ENCODE measurements at regions not wholly inside any gene's neighbourhood (a gene's known extent, or its start where the extent isn't known, plus 50 kb on each side); places are given as distances from the start of the nearest gene placed in this dataset.

DNA sequence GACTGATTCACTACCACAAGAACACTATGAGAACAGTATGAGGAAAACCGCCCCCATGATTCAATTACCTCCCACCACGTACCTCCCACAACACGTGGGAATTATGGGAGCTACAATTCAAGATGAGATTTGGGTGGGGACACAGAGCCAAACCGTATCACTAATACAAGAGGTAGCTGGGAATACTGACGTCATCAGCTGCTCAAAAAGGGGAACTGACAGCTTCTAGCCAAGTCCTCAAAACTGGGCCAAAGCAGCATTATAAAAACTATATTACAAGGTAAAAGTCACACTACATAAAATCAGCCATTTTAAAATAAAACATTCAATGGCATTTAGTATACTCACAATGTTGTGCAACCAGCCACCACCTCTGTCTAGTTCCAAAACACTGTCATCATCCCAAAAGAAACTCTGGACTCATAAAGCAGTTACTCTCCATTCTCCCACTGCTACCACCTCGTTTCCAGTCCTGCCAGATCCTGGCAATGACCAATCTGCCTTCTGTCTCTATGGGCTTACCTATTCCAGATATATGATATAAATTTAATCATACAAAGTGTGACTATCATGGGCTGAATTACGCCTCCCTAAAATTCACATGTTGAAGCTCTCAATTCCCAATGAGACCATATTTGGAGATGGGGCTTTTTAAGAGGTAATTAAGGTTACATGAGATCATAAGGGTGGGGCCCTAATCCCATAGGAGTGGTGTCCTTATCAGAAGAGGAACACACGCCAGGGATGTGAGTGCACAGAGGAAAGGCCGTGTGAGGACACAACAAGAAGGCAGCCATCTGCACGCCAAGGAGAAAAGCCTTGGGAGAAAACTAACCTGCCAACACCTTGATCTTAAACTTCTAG, 192.1 kb downstream of the SETD4 start:
- no peaks in the 10 kb centered on the region for H3K4me1 ChIP-seq
- H3K4me3 ChIP-seq = no peak overlapping the region
- WGBS = 72% methylated on average over 10 of the region's 10 CpGs
- H3K9me3 ChIP-seq = no peaks in the 10 kb centered on the region
- DNase-seq (ENCODE audit: low spot score in 2 of 2) = no peak
- H3K27ac ChIP-seq = no peak overlapping the region
- no peak for TF ChIP-seq EP300 (IDR thresholded peaks at IDR 0.05)
- no peak for TF ChIP-seq POLR2A (IDR thresholded peaks at IDR 0.05)
- TF ChIP-seq, protein P1, sequence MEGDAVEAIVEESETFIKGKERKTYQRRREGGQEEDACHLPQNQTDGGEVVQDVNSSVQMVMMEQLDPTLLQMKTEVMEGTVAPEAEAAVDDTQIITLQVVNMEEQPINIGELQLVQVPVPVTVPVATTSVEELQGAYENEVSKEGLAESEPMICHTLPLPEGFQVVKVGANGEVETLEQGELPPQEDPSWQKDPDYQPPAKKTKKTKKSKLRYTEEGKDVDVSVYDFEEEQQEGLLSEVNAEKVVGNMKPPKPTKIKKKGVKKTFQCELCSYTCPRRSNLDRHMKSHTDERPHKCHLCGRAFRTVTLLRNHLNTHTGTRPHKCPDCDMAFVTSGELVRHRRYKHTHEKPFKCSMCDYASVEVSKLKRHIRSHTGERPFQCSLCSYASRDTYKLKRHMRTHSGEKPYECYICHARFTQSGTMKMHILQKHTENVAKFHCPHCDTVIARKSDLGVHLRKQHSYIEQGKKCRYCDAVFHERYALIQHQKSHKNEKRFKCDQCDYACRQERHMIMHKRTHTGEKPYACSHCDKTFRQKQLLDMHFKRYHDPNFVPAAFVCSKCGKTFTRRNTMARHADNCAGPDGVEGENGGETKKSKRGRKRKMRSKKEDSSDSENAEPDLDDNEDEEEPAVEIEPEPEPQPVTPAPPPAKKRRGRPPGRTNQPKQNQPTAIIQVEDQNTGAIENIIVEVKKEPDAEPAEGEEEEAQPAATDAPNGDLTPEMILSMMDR (IDR thresholded peaks at IDR 0.05) = no peak
- TF ChIP-seq POLR2AphosphoS5 (IDR thresholded peaks at IDR 0.05) = no peak
- H3K27me3 ChIP-seq = no peaks in the 10 kb centered on the region
- no peaks in the 10 kb centered on the region for H3K36me3 ChIP-seq

DNA sequence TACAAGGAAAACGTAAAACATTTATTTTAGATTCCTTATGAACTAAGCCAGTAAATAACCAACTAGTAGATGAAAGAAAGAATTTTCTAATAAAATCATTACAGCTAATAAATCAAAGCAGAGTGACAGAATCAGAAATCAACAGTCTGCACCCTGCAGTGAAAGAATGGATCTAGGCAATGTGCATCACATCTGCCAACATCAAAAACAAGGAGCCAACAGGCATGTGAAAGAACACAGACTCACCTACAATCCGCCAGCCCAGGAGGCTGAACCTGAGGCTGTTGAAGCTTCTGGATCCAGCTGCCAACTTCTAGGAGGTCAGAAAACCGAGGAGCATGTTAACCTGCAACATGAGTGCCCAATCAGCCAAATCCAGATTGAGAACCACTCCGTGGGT, 196.3 kb downstream of the SETD4 start:
- 44% methylated on average over 4 of the region's 4 CpGs for WGBS
- no peak overlapping the region for H3K4me3 ChIP-seq
- H3K9me3 ChIP-seq = no peaks in the 10 kb centered on the region
- H3K4me1 ChIP-seq = no peaks in the 10 kb centered on the region
- H3K36me3 ChIP-seq = no peaks in the 10 kb centered on the region
- DNase-seq (ENCODE audit: low spot score in 2 of 2) = no peak
- no peaks in the 10 kb centered on the region for H3K27me3 ChIP-seq
- H3K27ac ChIP-seq = no peak overlapping the region
- TF ChIP-seq, protein P1 (IDR thresholded peaks at IDR 0.05) = no peak
- TF ChIP-seq EP300 (IDR thresholded peaks at IDR 0.05) (no peak), POLR2A (IDR thresholded peaks at IDR 0.05) (no peak), POLR2AphosphoS5 (IDR thresholded peaks at IDR 0.05) (no peak)

DNA sequence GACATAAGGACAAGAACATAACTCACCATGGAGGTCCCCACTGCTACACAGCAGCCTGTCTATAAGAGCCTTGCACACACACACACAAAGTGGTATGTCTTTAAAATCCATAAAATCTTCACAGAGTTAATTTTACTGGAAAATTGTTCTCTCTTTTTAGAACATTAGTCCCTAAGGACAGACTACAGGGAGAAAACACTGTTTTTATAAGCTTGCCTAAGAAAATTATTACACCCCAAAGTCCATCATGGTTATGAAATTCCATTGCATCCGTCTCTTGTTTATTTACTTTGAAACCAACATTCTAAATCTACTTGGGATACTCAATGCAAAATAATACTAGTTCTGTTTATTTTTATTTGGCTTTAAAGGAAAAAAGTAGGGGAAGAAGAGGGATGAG, 197.4 kb downstream of the SETD4 start:
- no peaks in the 10 kb centered on the region for H3K27me3 ChIP-seq
- 55% methylated on average over 1 of the region's 1 CpG for WGBS
- no peak overlapping the region for H3K27ac ChIP-seq
- TF ChIP-seq EP300 (IDR thresholded peaks at IDR 0.05) (no peak), POLR2AphosphoS5 (IDR thresholded peaks at IDR 0.05) (no peak), POLR2A (IDR thresholded peaks at IDR 0.05) (no peak)
- TF ChIP-seq, protein P1 (IDR thresholded peaks at IDR 0.05) = no peak
- DNase-seq (ENCODE audit: low spot score in 2 of 2) = no peak
- H3K9me3 ChIP-seq = no peaks in the 10 kb centered on the region
- no peak overlapping the region for H3K4me3 ChIP-seq
- no peaks in the 10 kb centered on the region for H3K4me1 ChIP-seq
- no peaks in the 10 kb centered on the region for H3K36me3 ChIP-seq

DNA sequence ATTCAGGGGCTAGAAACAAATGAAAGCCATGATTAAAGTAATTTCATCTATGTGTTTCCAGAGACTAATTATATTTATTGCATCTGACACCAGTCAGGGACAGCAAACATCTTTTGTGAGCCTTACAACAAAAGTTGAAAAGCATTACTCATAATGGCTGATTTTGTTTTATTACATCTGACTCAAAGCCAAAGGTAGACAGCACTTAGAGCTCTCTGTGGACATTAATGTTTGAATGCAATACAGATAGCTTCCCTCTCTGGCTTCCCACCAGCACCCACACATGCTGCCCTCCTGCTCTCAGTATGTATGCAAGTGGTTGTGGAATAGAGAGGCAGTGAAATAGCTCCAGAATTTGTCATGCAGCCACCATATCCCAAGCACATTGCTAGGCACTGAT, 198.7 kb downstream of the SETD4 start:
- H3K9me3 ChIP-seq = no peaks in the 10 kb centered on the region
- H3K36me3 ChIP-seq = no peaks in the 10 kb centered on the region
- no peak for DNase-seq (ENCODE audit: low spot score in 2 of 2)
- H3K27me3 ChIP-seq = no peaks in the 10 kb centered on the region
- TF ChIP-seq POLR2A (IDR thresholded peaks at IDR 0.05) = no peak
- TF ChIP-seq, protein P1 (IDR thresholded peaks at IDR 0.05) = no peak
- no peak for TF ChIP-seq POLR2AphosphoS5 (IDR thresholded peaks at IDR 0.05)
- no peak for TF ChIP-seq EP300 (IDR thresholded peaks at IDR 0.05)
- H3K4me1 ChIP-seq = no peaks in the 10 kb centered on the region
- no peak overlapping the region for H3K27ac ChIP-seq
- H3K4me3 ChIP-seq = no peak overlapping the region

DNA sequence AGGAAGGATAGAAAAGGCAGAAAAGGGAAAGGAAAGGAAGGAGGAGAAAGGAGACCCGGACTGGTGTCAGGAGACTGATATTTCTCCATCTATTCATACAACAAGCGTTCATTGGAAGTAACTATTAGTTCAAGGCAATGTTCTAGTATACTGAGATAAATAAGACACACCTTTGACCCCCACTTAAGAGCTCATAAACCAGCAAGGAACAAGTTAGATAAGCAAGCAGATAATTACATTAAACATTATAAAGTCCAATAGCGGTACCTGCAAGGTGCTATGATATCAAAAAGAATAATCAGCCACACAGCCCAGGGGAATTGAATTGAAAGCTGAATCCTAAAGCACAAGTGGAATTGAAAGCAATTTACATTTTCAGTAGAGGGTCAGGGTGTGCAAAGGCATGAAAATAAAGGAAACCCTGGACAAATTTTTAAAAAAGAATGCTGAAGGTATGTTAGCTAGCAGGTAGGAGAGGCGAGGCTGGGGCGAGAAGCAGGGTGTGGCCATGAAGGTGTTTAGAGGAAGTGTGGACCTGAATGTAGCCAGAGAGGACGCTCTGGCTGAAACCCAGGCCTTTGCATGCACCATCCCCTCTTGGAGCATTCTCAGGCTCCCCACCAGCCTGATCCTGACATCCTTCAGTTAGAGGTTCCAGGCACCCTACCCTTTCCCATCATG, 200.0 kb downstream of the SETD4 start:
- no peak for DNase-seq (ENCODE audit: low spot score in 2 of 2)
- no peaks in the 10 kb centered on the region for H3K27me3 ChIP-seq
- no peak for TF ChIP-seq POLR2AphosphoS5 (IDR thresholded peaks at IDR 0.05)
- no peak for TF ChIP-seq EP300 (IDR thresholded peaks at IDR 0.05)
- TF ChIP-seq, protein P1 (IDR thresholded peaks at IDR 0.05) = no peak
- no peak for TF ChIP-seq POLR2A (IDR thresholded peaks at IDR 0.05)
- H3K9me3 ChIP-seq = no peaks in the 10 kb centered on the region
- H3K4me3 ChIP-seq = no peak overlapping the region
- H3K27ac ChIP-seq = no peak overlapping the region
- no peaks in the 10 kb centered on the region for H3K4me1 ChIP-seq
- no peaks in the 10 kb centered on the region for H3K36me3 ChIP-seq
- WGBS = 89% methylated on average over 6 of the region's 6 CpGs

Data from suprapubic skin (tissue), 4 donors.